H9 (cell line): ENCODE measurements at regions not wholly inside any gene's neighbourhood (a gene's known extent, or its start where the extent isn't known, plus 50 kb on each side); places are given as distances from the start of the nearest gene placed in this dataset.

Source experiments
- DNase-seq: peaks from one replicate; pipeline ENCODE4 v3.0.0-alpha.2; 2017
- H2AFZ ChIP-seq: one replicate; pipeline ENCODE4 v1.6.1; 2013; ENCODE audit warnings: mild to moderate bottlenecking, low read length, control low read depth, moderate library complexity
- H2AK5ac ChIP-seq: 2 replicates; pipeline ENCODE4 v1.6.1; 2013; ENCODE audit warnings: low read length, control low read depth, mixed read lengths; ENCODE audit not compliant: insufficient read length
- H2BK120ac ChIP-seq: one replicate; pipeline ENCODE4 v1.6.1; 2013; ENCODE audit warnings: low read depth, mild to moderate bottlenecking, low read length, control low read depth, inconsistent platforms; ENCODE audit not compliant: poor library complexity, severe bottlenecking
- H2BK12ac ChIP-seq: 2 replicates; pipeline ENCODE4 v1.6.1; 2013; ENCODE audit warnings: low read length, control low read depth, mixed read lengths, low read depth; ENCODE audit not compliant: insufficient read length
- H2BK15ac ChIP-seq: 2 replicates; pipeline ENCODE4 v1.6.1; 2013; ENCODE audit warnings: low read depth, low read length, control low read depth
- H2BK20ac ChIP-seq: one replicate; pipeline ENCODE4 v1.6.1; 2013; ENCODE audit warnings: low read depth, mild to moderate bottlenecking, low read length, control low read depth, inconsistent platforms; ENCODE audit not compliant: poor library complexity, severe bottlenecking
- H2BK5ac ChIP-seq: 2 replicates; pipeline ENCODE4 v1.6.1; 2013; ENCODE audit warnings: low read length, control low read depth, mixed read lengths; ENCODE audit not compliant: insufficient read length
- H3K14ac ChIP-seq: 2 replicates; pipeline ENCODE4 v1.6.1; 2013; ENCODE audit warnings: low read length, control low read depth; ENCODE audit not compliant: insufficient read depth
- H3K18ac ChIP-seq: 2 replicates; pipeline ENCODE4 v1.6.1; 2013; ENCODE audit warnings: low read depth, mild to moderate bottlenecking, mixed read lengths, low read length, control low read depth; ENCODE audit not compliant: insufficient read length
- H3K23ac ChIP-seq: 2 replicates; pipeline ENCODE4 v1.6.1; 2013; ENCODE audit warnings: low read length, control low read depth, mixed read lengths, low read depth; ENCODE audit not compliant: insufficient read length
- H3K23me2 ChIP-seq: 2 replicates; pipeline ENCODE4 v1.6.1; 2013; ENCODE audit warnings: low read depth, mild to moderate bottlenecking, mixed read lengths, low read length, control low read depth; ENCODE audit not compliant: insufficient read length, poor library complexity, severe bottlenecking
- H3K27ac ChIP-seq: 2 replicates; pipeline ENCODE4 v1.5.1; 2013; ENCODE audit warnings: low read length, control low read depth, mixed read lengths, low read depth; ENCODE audit not compliant: insufficient read length
- H3K27me3 ChIP-seq: 2 replicates; pipeline ENCODE4 v1.6.1; 2013; ENCODE audit warnings: low read length, control low read depth, inconsistent platforms; ENCODE audit not compliant: insufficient read depth
- H3K4ac ChIP-seq: 2 replicates; pipeline ENCODE4 v1.6.1; 2013; ENCODE audit warnings: low read depth, mild to moderate bottlenecking, control low read depth, inconsistent platforms, low read length, moderate library complexity
- H3K4me1 ChIP-seq: 2 replicates; pipeline ENCODE4 v1.6.1; 2013; ENCODE audit warnings: low read length, control low read depth, inconsistent platforms; ENCODE audit not compliant: insufficient read depth
- H3K4me2 ChIP-seq: 2 replicates; pipeline ENCODE4 v1.6.1; 2013; ENCODE audit warnings: low read length, control low read depth, mixed read lengths; ENCODE audit not compliant: insufficient read length, insufficient read depth
- H3K56ac ChIP-seq: 2 replicates; pipeline ENCODE4 v1.6.1; 2013; ENCODE audit warnings: low read depth, mild to moderate bottlenecking, mixed read lengths, low read length, control low read depth; ENCODE audit not compliant: insufficient read length
- H3K79me1 ChIP-seq: 2 replicates; pipeline ENCODE4 v1.6.1; 2013; ENCODE audit warnings: low read depth, mild to moderate bottlenecking, moderate library complexity, low read length, control low read depth, inconsistent platforms; ENCODE audit not compliant: insufficient read depth, poor library complexity, severe bottlenecking
- H3K79me2 ChIP-seq: 2 replicates; pipeline ENCODE4 v1.6.1; 2013; ENCODE audit warnings: low read length, control low read depth, inconsistent platforms; ENCODE audit not compliant: insufficient read depth
- H3K9ac ChIP-seq: 2 replicates; pipeline ENCODE4 v1.6.1; 2013; ENCODE audit warnings: low read length, control low read depth, mixed read lengths; ENCODE audit not compliant: insufficient read length; ENCODE audit errors: extremely low read depth
- H3K9me3 ChIP-seq: one replicate; pipeline ENCODE4 v1.6.1; 2013; ENCODE audit warnings: low read depth, low read length, inconsistent platforms; ENCODE audit not compliant: control insufficient read depth
- H3T11ph ChIP-seq: one replicate; pipeline ENCODE4 v1.6.1; 2013; ENCODE audit warnings: mild to moderate bottlenecking, low read length, control low read depth, inconsistent platforms
- H4K20me1 ChIP-seq: one replicate; pipeline ENCODE4 v1.6.1; 2013; ENCODE audit not compliant: control insufficient read depth, insufficient read length, insufficient read depth
- H4K5ac ChIP-seq: 2 replicates; pipeline ENCODE4 v1.6.1; 2013; ENCODE audit warnings: low read depth, mild to moderate bottlenecking, mixed read lengths, low read length, control low read depth; ENCODE audit not compliant: insufficient read length
- H4K8ac ChIP-seq: replicated peaks from 2 replicates; pipeline ENCODE4 v1.6.1; 2013; ENCODE audit warnings: low read length, control low read depth, mixed read lengths, low read depth; ENCODE audit not compliant: insufficient read length
- H4K91ac ChIP-seq: 2 replicates; pipeline ENCODE4 v1.6.1; 2013; ENCODE audit warnings: low read depth, mild to moderate bottlenecking, moderate library complexity, mixed read lengths, low read length, control low read depth; ENCODE audit not compliant: insufficient read length
- H3K27ac Mint-ChIP-seq, 3 experiments: 2 replicates in 2 of 3; 3 replicates in 1 of 3; pipeline ENCODE4 v1.8.0; 2020 to 2021; ENCODE audit warnings: mixed read lengths in 3 of 3, mild to moderate bottlenecking in 1 of 3, moderate library complexity in 1 of 3
- H3K27me3 Mint-ChIP-seq: 2 replicates; pipeline ENCODE4 v1.8.0; 2021; ENCODE audit warnings: low read depth, mild to moderate bottlenecking, moderate library complexity, mixed read lengths
- H3K36me3 Mint-ChIP-seq, 3 experiments: 2 replicates in 2 of 3; 3 replicates in 1 of 3; pipeline ENCODE4 v1.8.0; 2020 to 2021; ENCODE audit warnings: low read depth in 3 of 3, mixed read lengths in 3 of 3; ENCODE audit not compliant: insufficient read depth in 1 of 3
- H3K4me1 Mint-ChIP-seq, 2 experiments: 2 replicates each; pipeline ENCODE4 v1.8.0; 2020; ENCODE audit warnings: mixed read lengths in 2 of 2
- H3K4me3 Mint-ChIP-seq, 2 experiments: 2 replicates in 1 of 2; 3 replicates in 1 of 2; pipeline ENCODE4 v1.8.0; 2020 to 2021; ENCODE audit warnings: mild to moderate bottlenecking in 2 of 2, mixed read lengths in 2 of 2, moderate library complexity in 1 of 2
- H3K9me3 Mint-ChIP-seq, 2 experiments: 2 replicates in 1 of 2; 3 replicates in 1 of 2; pipeline ENCODE4 v1.8.0; 2020; ENCODE audit warnings: mild to moderate bottlenecking in 2 of 2, mixed read lengths in 2 of 2, moderate library complexity in 1 of 2
- CTCF ChIP-seq: fragments of 200-600 bp; sonication (generic); conservative IDR thresholded peaks from 3 replicates; pipeline ENCODE4 v1.8.0; 2021; ENCODE audit warnings: antibody characterized with exemption, mild to moderate bottlenecking
- WGBS: extraction: QIAGEN DNeasy Blood & Tissue Kit; methylation state at CpG from one replicate; pipeline ENCODE4 v1.1.7; 2013; ENCODE audit warnings: missing lambda C conversion rate, low lambda C conversion rate, mixed read lengths; ENCODE audit not compliant: insufficient read length; ENCODE audit errors: extremely low coverage; 5-methylcytosine and 5-hydroxymethylcytosine counted together

GRCh38 chr18:39840406-39840805, 2114.6 kb upstream of the PIK3C3 start:
- WGBS: no CpG with 5 or more reads among the region's 3 CpGs
- no peak overlapping the region for H3K27ac Mint-ChIP-seq
- Histone ChIP-seq H3K23me2 (peaks cover 4% of the 10 kb centered on the region), H4K5ac (no peak overlapping the region), H4K91ac (no peak overlapping the region), H4K8ac (no peak overlapping the region), H2BK20ac (no peak overlapping the region), H2BK120ac (no peak overlapping the region), H3K9ac (no peak overlapping the region), H3K23ac (no peak overlapping the region), H3K4me1 (0 out of 2 replicates have a peak, but pooled peaks cover 2% of the 10 kb centered on the region), H2BK5ac (no peak overlapping the region), H3K27ac (no peak overlapping the region), H3K56ac (no peak overlapping the region), H3K79me2 (no peaks in the 10 kb centered on the region), H2AK5ac (no peak overlapping the region), H3K14ac (no peak overlapping the region), H3T11ph (no peak overlapping the region), H3K9me3 (no peaks in the 10 kb centered on the region), H3K18ac (no peak overlapping the region), H3K79me1 (no peaks in the 10 kb centered on the region), H2BK15ac (no peak overlapping the region), H3K4me2 (no peak overlapping the region), H4K20me1 (no peaks in the 10 kb centered on the region), H3K4ac (no peak overlapping the region), H3K27me3 (no peaks in the 10 kb centered on the region; the same call in 1 of the 2 replicates), H2AFZ (no peak overlapping the region), H2BK12ac (no peak overlapping the region)
- H3K9me3 Mint-ChIP-seq: no peaks in the 10 kb centered on the region
- no peak overlapping the region for H3K4me3 Mint-ChIP-seq
- peaks cover 30 to 36% of the 10 kb centered on the region in 2 experiments for H3K4me1 Mint-ChIP-seq
- TF ChIP-seq CTCF: no peak
- DNase-seq: no peak
- peaks cover 20% of the 10 kb centered on the region for H3K27me3 Mint-ChIP-seq
- no peaks in the 10 kb centered on the region for H3K36me3 Mint-ChIP-seq
